ENCODE measurements at regions not wholly inside any gene's neighbourhood (a gene's known extent, or its start where the extent isn't known, plus 50 kb on each side); places are given as distances from the start of the nearest gene placed in this dataset.

DNA sequence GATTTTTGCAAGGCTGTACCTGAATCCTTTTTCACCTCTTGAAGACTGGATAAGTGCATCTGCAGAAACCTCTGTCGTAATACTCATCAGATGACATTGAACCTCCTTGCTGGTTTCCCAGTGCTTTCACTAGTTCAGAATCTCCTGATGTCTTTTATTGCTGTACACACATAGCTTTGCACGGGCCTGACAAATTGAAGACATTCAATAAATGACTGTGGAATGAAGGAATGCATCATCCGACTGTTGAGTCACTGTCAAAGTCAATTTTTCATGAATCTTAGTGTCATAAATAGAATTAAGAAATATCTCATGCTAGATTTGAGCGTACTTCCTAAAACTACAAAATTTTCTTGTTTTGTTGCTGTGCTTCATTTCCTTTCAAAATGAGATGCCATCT, 598.2 kb upstream of the MAP3K7 start:
- H3K9me3 ChIP-seq (ENCODE audit: control insufficient read depth, low read depth, low read length): no peaks in the 10 kb centered on the region
- H3K9ac ChIP-seq (ENCODE audit: control insufficient read depth, extremely low read depth, insufficient read depth, low read length): no peak overlapping the region
- TF ChIP-seq, protein P1, sequence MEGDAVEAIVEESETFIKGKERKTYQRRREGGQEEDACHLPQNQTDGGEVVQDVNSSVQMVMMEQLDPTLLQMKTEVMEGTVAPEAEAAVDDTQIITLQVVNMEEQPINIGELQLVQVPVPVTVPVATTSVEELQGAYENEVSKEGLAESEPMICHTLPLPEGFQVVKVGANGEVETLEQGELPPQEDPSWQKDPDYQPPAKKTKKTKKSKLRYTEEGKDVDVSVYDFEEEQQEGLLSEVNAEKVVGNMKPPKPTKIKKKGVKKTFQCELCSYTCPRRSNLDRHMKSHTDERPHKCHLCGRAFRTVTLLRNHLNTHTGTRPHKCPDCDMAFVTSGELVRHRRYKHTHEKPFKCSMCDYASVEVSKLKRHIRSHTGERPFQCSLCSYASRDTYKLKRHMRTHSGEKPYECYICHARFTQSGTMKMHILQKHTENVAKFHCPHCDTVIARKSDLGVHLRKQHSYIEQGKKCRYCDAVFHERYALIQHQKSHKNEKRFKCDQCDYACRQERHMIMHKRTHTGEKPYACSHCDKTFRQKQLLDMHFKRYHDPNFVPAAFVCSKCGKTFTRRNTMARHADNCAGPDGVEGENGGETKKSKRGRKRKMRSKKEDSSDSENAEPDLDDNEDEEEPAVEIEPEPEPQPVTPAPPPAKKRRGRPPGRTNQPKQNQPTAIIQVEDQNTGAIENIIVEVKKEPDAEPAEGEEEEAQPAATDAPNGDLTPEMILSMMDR (optimal IDR thresholded peaks at IDR 0.05 in 1 of 3, IDR thresholded peaks at IDR 0.05 in 1 of 3, conservative IDR thresholded peaks at IDR 0.05 in 1 of 3; ENCODE audit: extremely low read depth in 1 of 3, insufficient read depth in 2 of 3, low read length in 3 of 3): no peak
- no peak for TF ChIP-seq EZH2 (IDR thresholded peaks at IDR 0.05; ENCODE audit: low read length)
- no peaks in the 10 kb centered on the region for H3K4me1 ChIP-seq (ENCODE audit: control insufficient read depth, extremely low read depth, insufficient read depth, low read length)
- no peaks in the 10 kb centered on the region for H3K9me1 ChIP-seq (ENCODE audit: control insufficient read depth, extremely low read depth, insufficient read depth, low read length)
- FAIRE-seq: no peak
- H3K79me2 ChIP-seq (ENCODE audit: control insufficient read depth, insufficient read depth, low read length): no peaks in the 10 kb centered on the region
- DNase-seq (ENCODE audit: low read depth, low spot score): no peak
- H3K27ac ChIP-seq (ENCODE audit: control insufficient read depth, insufficient read depth, low read length): no peak overlapping the region
- H2AFZ ChIP-seq (ENCODE audit: control insufficient read depth, low read length): no peak overlapping the region
- H3K4me2 ChIP-seq (ENCODE audit: control insufficient read depth, extremely low read depth, insufficient read depth, low read depth, low read length): no peak overlapping the region
- no peaks in the 10 kb centered on the region for H3K36me3 ChIP-seq (ENCODE audit: control insufficient read depth in 2 of 2, extremely low read depth in 1 of 2, insufficient read depth in 2 of 2, low read length in 2 of 2)
- dilution Hi-C loops (cut with MboI; ENCODE audit: extremely low pct_ligation_motif_present, low sequenced_read_pairs): no loop called here
- no peaks in the 10 kb centered on the region for H4K20me1 ChIP-seq (ENCODE audit: control insufficient read depth, extremely low read depth, insufficient read depth, low read length)
- no peaks in the 10 kb centered on the region for H3K27me3 ChIP-seq (ENCODE audit: control insufficient read depth, extremely low read depth, insufficient read depth, low read length)
- no peak overlapping the region for H3K4me3 ChIP-seq (ENCODE audit: control insufficient read depth in 2 of 3, extremely low read depth in 1 of 3, insufficient read depth in 2 of 3, low read depth in 1 of 3, low read length in 3 of 3)

DNA sequence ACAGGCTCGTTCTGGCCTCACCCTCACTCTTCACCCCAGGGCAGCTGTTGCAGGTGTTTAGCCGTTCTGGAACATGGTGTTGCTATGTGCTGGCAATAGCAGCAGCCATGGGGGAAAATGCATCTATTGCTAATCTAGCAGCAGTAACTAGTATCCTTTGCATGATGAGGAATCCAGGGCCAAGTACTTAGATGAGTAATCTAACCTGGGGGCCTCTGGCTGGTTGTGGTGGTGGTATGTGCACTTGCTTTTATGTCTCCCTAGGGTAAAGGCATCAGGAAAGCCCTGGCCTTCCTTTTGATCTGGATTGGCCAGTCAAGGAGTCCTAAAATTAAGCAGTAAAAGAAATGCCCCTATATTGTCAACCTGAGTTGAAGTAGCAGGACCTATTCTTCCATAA, 594.5 kb upstream of the MAP3K7 start:
- FAIRE-seq (no peak), DNase-seq (ENCODE audit: low read depth, low spot score) (no peak)
- no peaks in the 10 kb centered on the region for H3K4me1 ChIP-seq (ENCODE audit: control insufficient read depth, extremely low read depth, insufficient read depth, low read length)
- H4K20me1 ChIP-seq (ENCODE audit: control insufficient read depth, extremely low read depth, insufficient read depth, low read length): no peaks in the 10 kb centered on the region
- H3K9me3 ChIP-seq (ENCODE audit: control insufficient read depth, low read depth, low read length): no peaks in the 10 kb centered on the region
- H2AFZ ChIP-seq (ENCODE audit: control insufficient read depth, low read length): no peak overlapping the region
- no peaks in the 10 kb centered on the region for H3K9me1 ChIP-seq (ENCODE audit: control insufficient read depth, extremely low read depth, insufficient read depth, low read length)
- dilution Hi-C loops (cut with MboI; ENCODE audit: extremely low pct_ligation_motif_present, low sequenced_read_pairs): no loop called here
- H3K4me3 ChIP-seq (ENCODE audit: control insufficient read depth in 2 of 3, extremely low read depth in 1 of 3, insufficient read depth in 2 of 3, low read depth in 1 of 3, low read length in 3 of 3): no peak overlapping the region
- no peaks in the 10 kb centered on the region for H3K27me3 ChIP-seq (ENCODE audit: control insufficient read depth, extremely low read depth, insufficient read depth, low read length)
- H3K27ac ChIP-seq (ENCODE audit: control insufficient read depth, insufficient read depth, low read length): no peak overlapping the region
- H3K4me2 ChIP-seq (ENCODE audit: control insufficient read depth, extremely low read depth, insufficient read depth, low read depth, low read length): no peak overlapping the region
- no peak overlapping the region for H3K9ac ChIP-seq (ENCODE audit: control insufficient read depth, extremely low read depth, insufficient read depth, low read length)
- no peak for TF ChIP-seq EZH2 (IDR thresholded peaks at IDR 0.05; ENCODE audit: low read length)
- TF ChIP-seq, protein P1 (optimal IDR thresholded peaks at IDR 0.05 in 1 of 3, IDR thresholded peaks at IDR 0.05 in 1 of 3, conservative IDR thresholded peaks at IDR 0.05 in 1 of 3; ENCODE audit: extremely low read depth in 1 of 3, insufficient read depth in 2 of 3, low read length in 3 of 3): no peak
- H3K36me3 ChIP-seq (ENCODE audit: control insufficient read depth in 2 of 2, extremely low read depth in 1 of 2, insufficient read depth in 2 of 2, low read length in 2 of 2): no peaks in the 10 kb centered on the region
- no peaks in the 10 kb centered on the region for H3K79me2 ChIP-seq (ENCODE audit: control insufficient read depth, insufficient read depth, low read length)

All from keratinocyte (primary cell).